IMR-90 (cell line): ENCODE measurements at regions not wholly inside any gene's neighbourhood (a gene's known extent, or its start where the extent isn't known, plus 50 kb on each side); places are given as distances from the start of the nearest gene placed in this dataset.

Experiments
- ATAC-seq: fragments of 200-7000 bp; cut with Tn5 transposase; 2 replicates; pipeline ENCODE4 v1.9.1; 2020; ENCODE audit warnings: low read depth, mild to moderate bottlenecking, moderate library complexity
- BruUV-seq: library from RNA; stranded (reverse); fragments of 400-500 nt; replicated peaks from 2 replicates; lab custom pipeline; 2021; lab: Mats Ljungman, UMichigan
- CTCF ChIA-PET: fragments of 300-600 bp; formaldehyde crosslinking; extraction: SDS; loops from one replicate; lab custom pipeline; 2021; ENCODE audit warnings: antibody characterized with exemption; lab: Yijun Ruan, JAX
- POLR2A ChIA-PET: fragments of 300-600 bp; sonication (Branson Sonifier 250); formaldehyde crosslinking; loops from one replicate; lab custom pipeline; 2022; ENCODE audit warnings: antibody characterized with exemption; ENCODE audit not compliant: unreplicated experiment; lab: Charles Lee
- DNase-seq: peaks from one replicate; pipeline ENCODE4 v3.0.0; 2013
- H2AFZ ChIP-seq: replicated peaks from 2 replicates; pipeline ENCODE3; 2013; ENCODE audit warnings: low read length, mild to moderate bottlenecking; ENCODE audit not compliant: poor library complexity
- H2AK5ac ChIP-seq: 2 replicates; pipeline ENCODE4 v1.6.1; 2013; ENCODE audit warnings: low read depth, low read length, inconsistent platforms
- H2AK9ac ChIP-seq: replicated peaks from 2 replicates; pipeline ENCODE3; 2013; ENCODE audit warnings: mild to moderate bottlenecking, low read depth, low read length, moderate library complexity; ENCODE audit not compliant: poor library complexity
- H2BK120ac ChIP-seq: 2 replicates; pipeline ENCODE4 v1.6.1; 2013; ENCODE audit warnings: low read depth, low read length, inconsistent platforms
- H2BK15ac ChIP-seq: 3 replicates; pipeline ENCODE4 v1.6.1; 2013; ENCODE audit warnings: low read depth, low read length, inconsistent platforms
- H2BK20ac ChIP-seq: 2 replicates; pipeline ENCODE4 v1.6.1; 2013; ENCODE audit warnings: low read depth, mild to moderate bottlenecking, inconsistent platforms, low read length, moderate library complexity
- H2BK5ac ChIP-seq: 2 replicates; pipeline ENCODE4 v1.6.1; 2013; ENCODE audit warnings: mild to moderate bottlenecking, low read depth, low read length, inconsistent platforms; ENCODE audit not compliant: poor library complexity, severe bottlenecking
- H3K14ac ChIP-seq: replicated peaks from 2 replicates; pipeline ENCODE4 v1.6.1; 2013; ENCODE audit warnings: low read depth, low read length, inconsistent platforms
- H3K18ac ChIP-seq: 2 replicates; pipeline ENCODE4 v1.6.1; 2013; ENCODE audit warnings: low read depth, low read length, control low read depth
- H3K23ac ChIP-seq: 2 replicates; pipeline ENCODE4 v1.6.1; 2013; ENCODE audit warnings: low read depth, low read length, inconsistent platforms
- H3K27ac ChIP-seq: 2 replicates; pipeline ENCODE4 v1.5.1; 2013; ENCODE audit warnings: mild to moderate bottlenecking, control low read depth, low read length; ENCODE audit not compliant: insufficient read depth
- H3K27me3 ChIP-seq: 2 replicates; pipeline ENCODE4 v1.6.1; 2013; ENCODE audit warnings: low read length; ENCODE audit not compliant: control insufficient read depth, insufficient read depth
- H3K36me3 ChIP-seq: 2 replicates; pipeline ENCODE4 v1.6.1; 2013; ENCODE audit warnings: low read length, mixed read lengths; ENCODE audit not compliant: control insufficient read depth, insufficient read depth
- H3K4ac ChIP-seq: 2 replicates; pipeline ENCODE4 v1.6.1; 2013; ENCODE audit warnings: low read depth, low read length, inconsistent platforms
- H3K4me1 ChIP-seq: 2 replicates; pipeline ENCODE4 v1.6.1; 2013; ENCODE audit warnings: low read length, mixed read lengths; ENCODE audit not compliant: control insufficient read depth, insufficient read depth
- H3K4me2 ChIP-seq: 2 replicates; pipeline ENCODE4 v1.6.1; 2013; ENCODE audit warnings: low read depth, mild to moderate bottlenecking, control low read depth, low read length, moderate library complexity
- H3K4me3 ChIP-seq: 2 replicates; pipeline ENCODE4 v1.5.1; 2013; ENCODE audit warnings: low read depth, mild to moderate bottlenecking, control low read depth, low read length, moderate library complexity; ENCODE audit not compliant: insufficient read depth
- H3K56ac ChIP-seq: 2 replicates; pipeline ENCODE4 v1.6.1; 2013; ENCODE audit warnings: low read length, inconsistent platforms; ENCODE audit not compliant: insufficient read depth; ENCODE audit errors: extremely low read depth
- H3K79me1 ChIP-seq, 2 experiments: 2 replicates each; pipeline ENCODE4 v1.6.1; 2013; ENCODE audit warnings: low read length in 2 of 2, inconsistent platforms in 1 of 2, low read depth in 1 of 2
- H3K9ac ChIP-seq: 2 replicates; pipeline ENCODE4 v1.6.1; 2013; ENCODE audit warnings: low read depth, low read length, control low read depth
- H3K9me1 ChIP-seq: 2 replicates; pipeline ENCODE4 v1.6.1; 2013; ENCODE audit warnings: low read length, inconsistent platforms; ENCODE audit not compliant: insufficient read depth
- H3K9me3 ChIP-seq: 2 replicates; pipeline ENCODE4 v1.6.1; 2013; ENCODE audit warnings: low read length; ENCODE audit not compliant: control insufficient read depth, insufficient read depth
- H4K20me1 ChIP-seq: 2 replicates; pipeline ENCODE4 v1.6.1; 2013; ENCODE audit warnings: low read length, inconsistent platforms; ENCODE audit not compliant: insufficient read depth
- H4K5ac ChIP-seq: 2 replicates; pipeline ENCODE4 v1.6.1; 2013; ENCODE audit warnings: mild to moderate bottlenecking, low read depth, low read length, control low read depth
- H4K8ac ChIP-seq, 2 experiments: 2 replicates each; pipeline ENCODE4 v1.6.1; 2013; ENCODE audit warnings: low read depth in 2 of 2, low read length in 2 of 2, control low read depth in 1 of 2, inconsistent platforms in 1 of 2
- H4K91ac ChIP-seq: 2 replicates; pipeline ENCODE4 v1.6.1; 2013; ENCODE audit warnings: low read depth, low read length, inconsistent platforms; ENCODE audit not compliant: insufficient read depth
- MAFK ChIP-seq: IDR thresholded peaks from 2 replicates; pipeline ENCODE4 v1.6.1; 2012; ENCODE audit warnings: low read depth, low read length, improper control_type of control experiment
- NFE2L2 ChIP-seq: fragments of 150-350 bp; IDR thresholded peaks from 2 replicates; pipeline ENCODE4 v1.6.1; 2016; ENCODE audit warnings: low read depth, mild to moderate bottlenecking, low read length
- RCOR1 ChIP-seq: IDR thresholded peaks from 2 replicates; pipeline ENCODE4 v1.6.1; 2012; ENCODE audit warnings: mild to moderate bottlenecking, low read length, improper control_type of control experiment; ENCODE audit not compliant: insufficient replicate concordance
- WGBS, 2 experiments: methylation state at CpG; one replicate each; pipeline versions ENCODE4 v1.1.5 to v1.1.7; 2013; ENCODE audit warnings: missing lambda C conversion rate in 2 of 2; ENCODE audit not compliant: insufficient read length in 1 of 2; ENCODE audit errors: extremely low coverage in 2 of 2; 5-methylcytosine and 5-hydroxymethylcytosine counted together
- dilution Hi-C: fragments of 300-500 bp; cut with HindIII; formaldehyde crosslinking; loops from one replicate; pipeline ENCODE4 v1.14.3; 2018; ENCODE audit warnings: low sequenced_read_pairs; ENCODE audit not compliant: unreplicated experiment
- in situ Hi-C: fragments of 300-500 bp; cut with MboI; formaldehyde crosslinking; loops from 3 replicates; pipeline ENCODE4 v1.14.3; 2019; ENCODE audit warnings: low sequenced_read_pairs, inconsistent platforms, mixed read lengths
- intact Hi-C: fragments of 100-400 bp; cut with micrococcal nuclease; formaldehyde crosslinking; loops from 2 replicates; pipeline ENCODE4 v1.10.0; 2022

GRCh38 chr9:16210440-16210839 is 657.6 kb downstream of the CCDC171 start:
- no peak overlapping the region for H3K9ac ChIP-seq
- H3K18ac ChIP-seq = no peak overlapping the region
- intact Hi-C loops (no loop called here), dilution Hi-C loops (no loop called here), in situ Hi-C loops (no loop called here)
- no peak overlapping the region for H3K4ac ChIP-seq
- H3K27ac ChIP-seq = no peak overlapping the region
- no peak overlapping the region for H3K4me3 ChIP-seq
- H2AK9ac ChIP-seq = no peak overlapping the region
- ChIA-PET POLR2A (interaction anchor here (0.6 kb wide), 1 partner anchor 295 kb away, joined by 3 read pairs; no protein-coding TSS in a partner anchor), CTCF (no interaction called here)
- H3K4me2 ChIP-seq = no peak overlapping the region
- no peak overlapping the region for H2BK120ac ChIP-seq
- no peaks in the 10 kb centered on the region; the same call in 1 of the 2 replicates for H4K20me1 ChIP-seq
- no peak overlapping the region for H3K14ac ChIP-seq
- no peak overlapping the region for H2AK5ac ChIP-seq
- H3K9me1 ChIP-seq = peaks cover 5% of the 10 kb centered on the region
- no peak overlapping the region for H2AFZ ChIP-seq
- BruUV-seq = no TSS peak
- no peak overlapping the region for H2BK15ac ChIP-seq
- H3K56ac ChIP-seq = no peak overlapping the region
- H3K27me3 ChIP-seq = no peaks in the 10 kb centered on the region
- H3K36me3 ChIP-seq = no peaks in the 10 kb centered on the region
- peaks cover 15% of the 10 kb centered on the region for H3K4me1 ChIP-seq
- H4K5ac ChIP-seq = no peak overlapping the region
- TF ChIP-seq MAFK = peak; percentile 78
- TF ChIP-seq RCOR1 = no peak
- TF ChIP-seq NFE2L2 = peak; percentile 81
- no peak for DNase-seq
- H3K23ac ChIP-seq = no peak overlapping the region
- no peak overlapping the region for H2BK20ac ChIP-seq
- no peaks in the 10 kb centered on the region for H3K79me1 ChIP-seq
- WGBS, 2 experiments = no CpG with 5 or more reads among the region's 1 CpG
- H4K91ac ChIP-seq = no peak overlapping the region
- no peaks in the 10 kb centered on the region for H3K9me3 ChIP-seq
- no peak overlapping the region for H2BK5ac ChIP-seq
- no peak overlapping the region for H4K8ac ChIP-seq
- ATAC-seq = no peak
